GM23338 (cell line): ENCODE measurements at regions not wholly inside any gene's neighbourhood (a gene's known extent, or its start where the extent isn't known, plus 50 kb on each side); places are given as distances from the start of the nearest gene placed in this dataset.

Experiments
- ATAC-seq: fragments of 200-7000 bp; cut with Tn5 transposase; 3 replicates; pipeline ENCODE4 v1.9.1; 2020
- DNase-seq: peaks from one replicate; pipeline ENCODE4 v3.0.0-alpha.2; 2015; ENCODE audit warnings: low spot score
- H2AFZ ChIP-seq: fragments of 200-600 bp; sonication (generic); 2 replicates; pipeline ENCODE4 v1.8.0; 2016; ENCODE audit warnings: antibody characterized with exemption, mild to moderate bottlenecking, moderate library complexity
- H3F3A ChIP-seq: fragments of 200-600 bp; sonication (generic); replicated peaks from 2 replicates; pipeline ENCODE4 v1.8.0; 2017; ENCODE audit warnings: antibody characterized with exemption, mixed run types, low read depth
- H3K27ac ChIP-seq: fragments of 200-600 bp; sonication (generic); 2 replicates; pipeline ENCODE4 v1.6.1; 2016; ENCODE audit warnings: low read depth
- H3K27me3 ChIP-seq: fragments of 200-600 bp; sonication (generic); 2 replicates; pipeline ENCODE4 v1.8.0; 2016; ENCODE audit warnings: mild to moderate bottlenecking, mixed run types, moderate library complexity; ENCODE audit not compliant: insufficient read depth
- H3K36me3 ChIP-seq: fragments of 200-600 bp; sonication (generic); 2 replicates; pipeline ENCODE4 v1.8.0; 2016; ENCODE audit warnings: mild to moderate bottlenecking; ENCODE audit not compliant: insufficient read depth
- H3K4me1 ChIP-seq: fragments of 200-600 bp; sonication (generic); 2 replicates; pipeline ENCODE4 v1.8.0; 2016; ENCODE audit warnings: mild to moderate bottlenecking, moderate library complexity; ENCODE audit not compliant: insufficient read depth
- H3K4me2 ChIP-seq: fragments of 200-600 bp; sonication (generic); 2 replicates; pipeline ENCODE4 v1.7.1; 2017; ENCODE audit warnings: mixed run types
- H3K4me3 ChIP-seq: fragments of 200-600 bp; sonication (generic); 2 replicates; pipeline ENCODE4 v1.6.1; 2016; ENCODE audit warnings: mixed run types
- H3K79me2 ChIP-seq: fragments of 200-600 bp; sonication (generic); replicated peaks from 2 replicates; pipeline ENCODE4 v1.8.0; 2017; ENCODE audit warnings: mild to moderate bottlenecking; ENCODE audit not compliant: insufficient read depth
- H3K9me2 ChIP-seq: fragments of 200-600 bp; sonication (generic); 2 replicates; pipeline ENCODE4 v1.8.0; 2017; ENCODE audit not compliant: insufficient read depth
- H4K20me1 ChIP-seq: fragments of 200-600 bp; sonication (generic); replicated peaks from 2 replicates; pipeline ENCODE4 v1.8.0; 2017; ENCODE audit warnings: mild to moderate bottlenecking; ENCODE audit not compliant: insufficient read depth
- H3K27ac Mint-ChIP-seq: 2 replicates; pipeline ENCODE4 v1.8.0; 2020; ENCODE audit warnings: inconsistent platforms, mild to moderate bottlenecking, moderate library complexity, mixed read lengths
- H3K27me3 Mint-ChIP-seq: 3 replicates; pipeline ENCODE4 v1.8.0; 2022; ENCODE audit warnings: low read depth, mild to moderate bottlenecking, moderate library complexity, mixed read lengths, inconsistent platforms; ENCODE audit not compliant: insufficient read depth, poor library complexity
- H3K36me3 Mint-ChIP-seq: 3 replicates; pipeline ENCODE4 v1.8.0; 2021; ENCODE audit warnings: low read depth, mild to moderate bottlenecking, inconsistent platforms, moderate library complexity, mixed read lengths
- H3K4me1 Mint-ChIP-seq: 3 replicates; pipeline ENCODE4 v1.8.0; 2020; ENCODE audit warnings: mild to moderate bottlenecking, inconsistent platforms, mixed read lengths
- H3K4me3 Mint-ChIP-seq: 3 replicates; pipeline ENCODE4 v1.8.0; 2021; ENCODE audit warnings: moderate library complexity, mild to moderate bottlenecking, inconsistent platforms, mixed read lengths
- H3K9me3 Mint-ChIP-seq: 3 replicates; pipeline ENCODE4 v1.8.0; 2020; ENCODE audit warnings: moderate library complexity, mild to moderate bottlenecking, inconsistent platforms, mixed read lengths
- CREB1 ChIP-seq: fragments of 250-450 bp; sonication (Bioruptor Pico); IDR thresholded peaks from 2 replicates; pipeline ENCODE4 v1.5.0; 2020; ENCODE audit warnings: low read depth, mild to moderate bottlenecking, moderate library complexity
- EZH2 ChIP-seq: fragments of 200-600 bp; sonication (generic); IDR thresholded peaks from one replicate; pipeline ENCODE4 v1.8.0; 2017; ENCODE audit warnings: antibody characterized with exemption, mild to moderate bottlenecking, low read depth; ENCODE audit not compliant: unreplicated experiment
- EZH2phosphoT487 ChIP-seq: fragments of 200-600 bp; sonication (generic); IDR thresholded peaks from one replicate; pipeline ENCODE4 v1.8.1; 2018; ENCODE audit warnings: antibody characterized with exemption; ENCODE audit not compliant: unreplicated experiment
- NANOG ChIP-seq: IDR thresholded peaks from 2 replicates; pipeline ENCODE4 v1.6.1; 2016; ENCODE audit warnings: antibody characterized with exemption, borderline replicate concordance
- POLR2AphosphoS5 ChIP-seq: IDR thresholded peaks from 2 replicates; pipeline ENCODE4 v1.6.1; 2016; ENCODE audit warnings: antibody characterized with exemption, low read depth
- REST ChIP-seq: IDR thresholded peaks from one replicate; pipeline ENCODE4 v1.6.1; 2018; ENCODE audit warnings: antibody characterized with exemption; ENCODE audit not compliant: unreplicated experiment
- STAT1 ChIP-seq: IDR thresholded peaks from one replicate; pipeline ENCODE4 v1.6.1; 2016; ENCODE audit warnings: antibody characterized with exemption; ENCODE audit not compliant: unreplicated experiment
- ZNF114 ChIP-seq: fragments of 250-450 bp; sonication (Bioruptor Pico); IDR thresholded peaks from 2 replicates; pipeline ENCODE4 v1.5.0; 2020; ENCODE audit warnings: mild to moderate bottlenecking, moderate library complexity
- TF ChIP-seq, protein P1 (sequence below): IDR thresholded peaks from 2 replicates; pipeline ENCODE4 v1.6.1; 2016; ENCODE audit warnings: antibody characterized with exemption
- TF ChIP-seq, protein P2 (sequence below): fragments of 250-450 bp; sonication (Bioruptor Pico); IDR thresholded peaks from 2 replicates; pipeline ENCODE4 v1.5.0; 2020; ENCODE audit warnings: mild to moderate bottlenecking, moderate library complexity

- TF ChIP-seq, protein P1, sequence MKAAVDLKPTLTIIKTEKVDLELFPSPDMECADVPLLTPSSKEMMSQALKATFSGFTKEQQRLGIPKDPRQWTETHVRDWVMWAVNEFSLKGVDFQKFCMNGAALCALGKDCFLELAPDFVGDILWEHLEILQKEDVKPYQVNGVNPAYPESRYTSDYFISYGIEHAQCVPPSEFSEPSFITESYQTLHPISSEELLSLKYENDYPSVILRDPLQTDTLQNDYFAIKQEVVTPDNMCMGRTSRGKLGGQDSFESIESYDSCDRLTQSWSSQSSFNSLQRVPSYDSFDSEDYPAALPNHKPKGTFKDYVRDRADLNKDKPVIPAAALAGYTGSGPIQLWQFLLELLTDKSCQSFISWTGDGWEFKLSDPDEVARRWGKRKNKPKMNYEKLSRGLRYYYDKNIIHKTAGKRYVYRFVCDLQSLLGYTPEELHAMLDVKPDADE, result no peak
- TF ChIP-seq POLR2AphosphoS5, result no peak
- TF ChIP-seq NANOG, result no peak
- no peak for TF ChIP-seq REST
- TF ChIP-seq CREB1 (CRISPR knock-in tag), result no peak
- TF ChIP-seq ZNF114 (CRISPR knock-in tag), result no peak
- TF ChIP-seq EZH2phosphoT487, result no peak
- no peak for TF ChIP-seq EZH2
- TF ChIP-seq, protein P2, sequence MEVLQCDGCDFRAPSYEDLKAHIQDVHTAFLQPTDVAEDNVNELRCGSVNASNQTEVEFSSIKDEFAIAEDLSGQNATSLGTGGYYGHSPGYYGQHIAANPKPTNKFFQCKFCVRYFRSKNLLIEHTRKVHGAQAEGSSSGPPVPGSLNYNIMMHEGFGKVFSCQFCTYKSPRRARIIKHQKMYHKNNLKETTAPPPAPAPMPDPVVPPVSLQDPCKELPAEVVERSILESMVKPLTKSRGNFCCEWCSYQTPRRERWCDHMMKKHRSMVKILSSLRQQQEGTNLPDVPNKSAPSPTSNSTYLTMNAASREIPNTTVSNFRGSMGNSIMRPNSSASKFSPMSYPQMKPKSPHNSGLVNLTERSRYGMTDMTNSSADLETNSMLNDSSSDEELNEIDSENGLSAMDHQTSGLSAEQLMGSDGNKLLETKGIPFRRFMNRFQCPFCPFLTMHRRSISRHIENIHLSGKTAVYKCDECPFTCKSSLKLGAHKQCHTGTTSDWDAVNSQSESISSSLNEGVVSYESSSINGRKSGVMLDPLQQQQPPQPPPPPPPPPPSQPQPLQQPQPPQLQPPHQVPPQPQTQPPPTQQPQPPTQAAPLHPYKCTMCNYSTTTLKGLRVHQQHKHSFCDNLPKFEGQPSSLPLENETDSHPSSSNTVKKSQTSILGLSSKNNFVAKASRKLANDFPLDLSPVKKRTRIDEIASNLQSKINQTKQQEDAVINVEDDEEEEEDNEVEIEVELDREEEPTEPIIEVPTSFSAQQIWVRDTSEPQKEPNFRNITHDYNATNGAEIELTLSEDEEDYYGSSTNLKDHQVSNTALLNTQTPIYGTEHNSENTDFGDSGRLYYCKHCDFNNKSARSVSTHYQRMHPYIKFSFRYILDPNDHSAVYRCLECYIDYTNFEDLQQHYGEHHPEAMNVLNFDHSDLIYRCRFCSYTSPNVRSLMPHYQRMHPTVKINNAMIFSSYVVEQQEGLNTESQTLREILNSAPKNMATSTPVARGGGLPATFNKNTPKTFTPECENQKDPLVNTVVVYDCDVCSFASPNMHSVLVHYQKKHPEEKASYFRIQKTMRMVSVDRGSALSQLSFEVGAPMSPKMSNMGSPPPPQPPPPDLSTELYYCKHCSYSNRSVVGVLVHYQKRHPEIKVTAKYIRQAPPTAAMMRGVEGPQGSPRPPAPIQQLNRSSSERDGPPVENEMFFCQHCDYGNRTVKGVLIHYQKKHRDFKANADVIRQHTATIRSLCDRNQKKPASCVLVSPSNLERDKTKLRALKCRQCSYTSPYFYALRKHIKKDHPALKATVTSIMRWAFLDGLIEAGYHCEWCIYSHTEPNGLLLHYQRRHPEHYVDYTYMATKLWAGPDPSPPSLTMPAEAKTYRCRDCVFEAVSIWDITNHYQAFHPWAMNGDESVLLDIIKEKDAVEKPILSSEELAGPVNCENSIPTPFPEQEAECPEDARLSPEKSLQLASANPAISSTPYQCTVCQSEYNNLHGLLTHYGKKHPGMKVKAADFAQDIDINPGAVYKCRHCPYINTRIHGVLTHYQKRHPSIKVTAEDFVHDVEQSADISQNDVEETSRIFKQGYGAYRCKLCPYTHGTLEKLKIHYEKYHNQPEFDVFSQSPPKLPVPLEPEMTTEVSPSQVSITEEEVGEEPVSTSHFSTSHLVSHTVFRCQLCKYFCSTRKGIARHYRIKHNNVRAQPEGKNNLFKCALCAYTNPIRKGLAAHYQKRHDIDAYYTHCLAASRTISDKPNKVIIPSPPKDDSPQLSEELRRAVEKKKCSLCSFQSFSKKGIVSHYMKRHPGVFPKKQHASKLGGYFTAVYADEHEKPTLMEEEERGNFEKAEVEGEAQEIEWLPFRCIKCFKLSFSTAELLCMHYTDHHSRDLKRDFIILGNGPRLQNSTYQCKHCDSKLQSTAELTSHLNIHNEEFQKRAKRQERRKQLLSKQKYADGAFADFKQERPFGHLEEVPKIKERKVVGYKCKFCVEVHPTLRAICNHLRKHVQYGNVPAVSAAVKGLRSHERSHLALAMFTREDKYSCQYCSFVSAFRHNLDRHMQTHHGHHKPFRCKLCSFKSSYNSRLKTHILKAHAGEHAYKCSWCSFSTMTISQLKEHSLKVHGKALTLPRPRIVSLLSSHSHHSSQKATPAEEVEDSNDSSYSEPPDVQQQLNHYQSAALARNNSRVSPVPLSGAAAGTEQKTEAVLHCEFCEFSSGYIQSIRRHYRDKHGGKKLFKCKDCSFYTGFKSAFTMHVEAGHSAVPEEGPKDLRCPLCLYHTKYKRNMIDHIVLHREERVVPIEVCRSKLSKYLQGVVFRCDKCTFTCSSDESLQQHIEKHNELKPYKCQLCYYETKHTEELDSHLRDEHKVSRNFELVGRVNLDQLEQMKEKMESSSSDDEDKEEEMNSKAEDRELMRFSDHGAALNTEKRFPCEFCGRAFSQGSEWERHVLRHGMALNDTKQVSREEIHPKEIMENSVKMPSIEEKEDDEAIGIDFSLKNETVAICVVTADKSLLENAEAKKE (CRISPR knock-in tag), result no peak
- no peak for TF ChIP-seq STAT1
- Histone ChIP-seq H3K27me3 (no peaks in the 10 kb centered on the region), H4K20me1 (no peaks in the 10 kb centered on the region), H3K36me3 (no peaks in the 10 kb centered on the region), H3K27ac (no peak overlapping the region), H3K9me2 (peaks cover 9% of the 10 kb centered on the region), H2AFZ (no peak overlapping the region), H3K4me2 (no peak overlapping the region), H3K4me1 (peaks cover 5% of the 10 kb centered on the region; the same call in 1 of the 2 replicates), H3K79me2 (no peaks in the 10 kb centered on the region), H3K4me3 (no peak overlapping the region), H3F3A (no peaks in the 10 kb centered on the region)
- Mint-ChIP-seq H3K4me3 (no peak overlapping the region), H3K27ac (no peak overlapping the region), H3K27me3 (peaks cover 2% of the 10 kb centered on the region), H3K9me3 (no peaks in the 10 kb centered on the region), H3K36me3 (no peaks in the 10 kb centered on the region), H3K4me1 (no peaks in the 10 kb centered on the region; the same call in 1 of the 3 replicates)
- ATAC-seq (no peak), DNase-seq (no peak)
These were observed 63.9 kb upstream of the TENT5A start for GRCh38 chr6:81816380-81816779.
